ENCODE measurements at regions not wholly inside any gene's neighbourhood (a gene's known extent, or its start where the extent isn't known, plus 50 kb on each side); places are given as distances from the start of the nearest gene placed in this dataset.

DNA sequence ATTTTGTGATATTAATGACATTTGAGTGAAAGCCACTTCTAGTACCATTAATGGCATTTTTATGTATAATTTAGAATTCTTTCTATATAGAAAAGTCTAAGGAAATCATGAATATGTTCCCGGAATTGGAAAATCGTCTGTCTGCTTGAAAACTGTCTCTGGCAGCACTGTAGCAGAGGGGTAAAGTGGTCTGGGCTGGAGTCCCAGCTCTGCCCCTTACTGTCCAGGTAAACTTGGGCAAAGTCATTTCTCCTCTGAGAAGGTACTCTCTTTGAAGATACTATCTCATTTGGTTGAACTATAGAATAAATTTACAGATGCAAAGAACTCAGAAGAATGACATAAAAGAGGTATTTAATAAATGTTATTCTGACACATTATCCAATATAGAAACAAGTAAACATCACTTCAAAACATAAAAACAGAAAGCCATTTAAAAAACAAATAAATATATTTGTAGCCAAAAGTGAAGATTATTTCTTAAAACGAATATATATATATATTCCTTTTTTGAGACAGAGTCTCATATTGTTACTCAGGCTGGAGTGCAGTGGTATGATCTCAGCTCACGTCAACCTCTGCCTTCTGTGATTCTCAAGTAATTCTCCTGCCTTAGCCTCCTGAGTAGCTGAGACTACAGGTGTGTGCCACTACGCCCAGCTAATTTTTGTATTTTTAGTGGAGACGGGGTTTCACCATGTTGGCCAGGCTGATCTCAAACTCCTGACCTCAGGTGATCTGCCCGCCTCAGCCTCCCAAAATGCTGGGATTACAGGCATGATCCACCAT is 149.8 kb upstream of the ITGA4 start:
- no peaks in the 10 kb centered on the region for H3K27me3 ChIP-seq (ENCODE audit: insufficient read depth, low read depth)
- no peaks in the 10 kb centered on the region for H4K20me1 ChIP-seq (ENCODE audit: insufficient read depth)
- H3K36me3 ChIP-seq (ENCODE audit: low read depth): no peaks in the 10 kb centered on the region
- H3K79me2 ChIP-seq (ENCODE audit: low read depth): no peaks in the 10 kb centered on the region
- no peak overlapping the region for H3K4me2 ChIP-seq
- no TSS peak for BruUV-seq (replicated peaks)
- no peak for DNase-seq
- no peaks in the 10 kb centered on the region for H3F3A ChIP-seq (ENCODE audit: insufficient read depth, low read depth)
- H3K9me2 ChIP-seq (ENCODE audit: insufficient read depth): no peaks in the 10 kb centered on the region
- ChIA-PET POLR2A (ENCODE audit: unreplicated experiment) (interaction anchor here (0.7 kb wide), 1 partner anchor 184 kb away, joined by 4 read pairs; no protein-coding TSS in a partner anchor), CTCF (no interaction called here)
- no peaks in the 10 kb centered on the region for H3K9me3 ChIP-seq (ENCODE audit: insufficient read depth, low read depth)
- TF ChIP-seq, protein P1, sequence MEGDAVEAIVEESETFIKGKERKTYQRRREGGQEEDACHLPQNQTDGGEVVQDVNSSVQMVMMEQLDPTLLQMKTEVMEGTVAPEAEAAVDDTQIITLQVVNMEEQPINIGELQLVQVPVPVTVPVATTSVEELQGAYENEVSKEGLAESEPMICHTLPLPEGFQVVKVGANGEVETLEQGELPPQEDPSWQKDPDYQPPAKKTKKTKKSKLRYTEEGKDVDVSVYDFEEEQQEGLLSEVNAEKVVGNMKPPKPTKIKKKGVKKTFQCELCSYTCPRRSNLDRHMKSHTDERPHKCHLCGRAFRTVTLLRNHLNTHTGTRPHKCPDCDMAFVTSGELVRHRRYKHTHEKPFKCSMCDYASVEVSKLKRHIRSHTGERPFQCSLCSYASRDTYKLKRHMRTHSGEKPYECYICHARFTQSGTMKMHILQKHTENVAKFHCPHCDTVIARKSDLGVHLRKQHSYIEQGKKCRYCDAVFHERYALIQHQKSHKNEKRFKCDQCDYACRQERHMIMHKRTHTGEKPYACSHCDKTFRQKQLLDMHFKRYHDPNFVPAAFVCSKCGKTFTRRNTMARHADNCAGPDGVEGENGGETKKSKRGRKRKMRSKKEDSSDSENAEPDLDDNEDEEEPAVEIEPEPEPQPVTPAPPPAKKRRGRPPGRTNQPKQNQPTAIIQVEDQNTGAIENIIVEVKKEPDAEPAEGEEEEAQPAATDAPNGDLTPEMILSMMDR (conservative IDR thresholded peaks at IDR 0.05): no peak
- no peak for TF ChIP-seq EZH2 (IDR thresholded peaks at IDR 0.05; ENCODE audit: low read depth)
- H3K27ac ChIP-seq: no peak overlapping the region
- intact Hi-C loops (cut with micrococcal nuclease; ENCODE audit: unreplicated experiment): no loop called here
- no peak overlapping the region for H3K4me3 ChIP-seq
- H2AFZ ChIP-seq: no peak overlapping the region
- 0 out of 2 replicates have a peak, but pooled peaks cover 6% of the 10 kb centered on the region for H3K4me1 ChIP-seq (replicated peaks; ENCODE audit: insufficient read depth)

DNA sequence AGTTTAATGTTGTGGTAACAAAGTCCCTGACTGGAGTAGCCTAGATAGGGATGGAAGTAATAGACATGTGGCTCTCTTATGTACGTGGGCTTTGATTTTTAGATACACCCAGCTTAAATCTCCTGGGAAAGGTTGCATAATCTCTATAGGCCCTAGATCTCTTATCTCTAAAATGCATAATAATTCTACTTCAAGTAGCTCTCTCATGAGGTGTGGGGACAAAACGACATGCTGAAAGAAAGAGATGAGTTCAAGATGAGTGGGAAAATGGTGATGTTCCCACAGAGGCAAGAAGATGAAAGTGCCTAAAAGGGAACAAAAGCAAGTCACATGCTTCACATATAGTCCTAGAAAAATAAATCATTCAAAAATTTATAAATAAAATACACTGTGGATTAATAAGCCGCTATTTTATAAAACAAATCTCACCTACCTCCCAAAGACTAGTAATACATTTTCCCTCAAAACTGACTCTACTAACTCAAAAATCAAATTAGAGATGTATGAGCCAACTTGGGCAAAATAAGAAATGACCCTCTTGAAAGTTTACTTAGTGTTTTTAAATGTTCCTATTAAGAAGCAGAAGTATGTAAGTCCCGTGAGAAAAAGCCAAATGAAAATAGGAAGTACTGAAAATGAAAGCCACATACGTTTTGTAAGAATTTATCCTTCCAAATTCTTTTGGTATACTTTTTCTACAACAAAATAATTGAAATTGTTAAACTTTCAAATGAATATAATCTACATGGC is 148.2 kb upstream of the ITGA4 start:
- H3K36me3 ChIP-seq (ENCODE audit: low read depth): no peaks in the 10 kb centered on the region
- H4K20me1 ChIP-seq (ENCODE audit: insufficient read depth): no peaks in the 10 kb centered on the region
- intact Hi-C loops (cut with micrococcal nuclease; ENCODE audit: unreplicated experiment): no loop called here
- H3F3A ChIP-seq (ENCODE audit: insufficient read depth, low read depth): no peaks in the 10 kb centered on the region
- POLR2A ChIA-PET (ENCODE audit: unreplicated experiment): no interaction called here
- BruUV-seq (replicated peaks): no TSS peak
- H3K27me3 ChIP-seq (ENCODE audit: insufficient read depth, low read depth): no peaks in the 10 kb centered on the region
- DNase-seq: no peak
- H3K27ac ChIP-seq: no peak overlapping the region
- no peak overlapping the region for H3K4me2 ChIP-seq
- CTCF ChIA-PET: no interaction called here
- no peaks in the 10 kb centered on the region for H3K79me2 ChIP-seq (ENCODE audit: low read depth)
- H3K9me3 ChIP-seq (ENCODE audit: insufficient read depth, low read depth): 0 out of 2 replicates have a peak, but pooled peaks cover 3% of the 10 kb centered on the region
- H2AFZ ChIP-seq: no peak overlapping the region
- TF ChIP-seq EZH2 (IDR thresholded peaks at IDR 0.05; ENCODE audit: low read depth): no peak
- TF ChIP-seq, protein P1 (conservative IDR thresholded peaks at IDR 0.05): no peak
- H3K9me2 ChIP-seq (ENCODE audit: insufficient read depth): no peaks in the 10 kb centered on the region
- H3K4me1 ChIP-seq (replicated peaks; ENCODE audit: insufficient read depth): 0 out of 2 replicates have a peak, but pooled peaks cover 6% of the 10 kb centered on the region
- H3K4me3 ChIP-seq: no peak overlapping the region

DNA sequence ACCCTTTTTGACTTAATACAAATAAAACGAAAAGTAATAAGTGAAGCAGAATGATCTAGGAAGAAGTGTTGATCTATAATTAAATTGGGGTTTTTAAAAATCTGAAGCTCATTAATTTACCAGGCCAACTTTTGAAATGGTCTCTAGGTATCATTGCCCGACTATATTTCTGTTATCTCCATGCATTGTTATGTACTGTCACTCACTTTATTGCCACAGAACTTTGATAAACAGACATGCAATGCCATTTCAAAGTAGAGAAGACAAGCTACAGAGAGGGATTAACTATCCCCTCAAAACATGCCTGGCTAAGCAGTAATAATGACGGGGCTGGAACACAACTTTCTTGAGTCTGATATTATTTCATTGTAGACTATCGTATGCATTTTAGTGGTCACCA is 147.6 kb upstream of the ITGA4 start:
- Histone ChIP-seq H2AFZ (no peak overlapping the region), H3K4me1 (replicated peaks; ENCODE audit: insufficient read depth) (0 out of 2 replicates have a peak, but pooled peaks cover 6% of the 10 kb centered on the region), H3K36me3 (ENCODE audit: low read depth) (no peaks in the 10 kb centered on the region), H3K4me2 (no peak overlapping the region), H3K9me2 (ENCODE audit: insufficient read depth) (no peaks in the 10 kb centered on the region), H3F3A (ENCODE audit: insufficient read depth, low read depth) (no peaks in the 10 kb centered on the region), H4K20me1 (ENCODE audit: insufficient read depth) (no peaks in the 10 kb centered on the region), H3K79me2 (ENCODE audit: low read depth) (no peaks in the 10 kb centered on the region), H3K27me3 (ENCODE audit: insufficient read depth, low read depth) (no peaks in the 10 kb centered on the region), H3K9me3 (ENCODE audit: insufficient read depth, low read depth) (0 out of 2 replicates have a peak, but pooled peaks cover 3% of the 10 kb centered on the region), H3K4me3 (no peak overlapping the region), H3K27ac (no peak overlapping the region)
- ChIA-PET CTCF (no interaction called here), POLR2A (ENCODE audit: unreplicated experiment) (no interaction called here)
- TF ChIP-seq, protein P1 (conservative IDR thresholded peaks at IDR 0.05): no peak
- no peak for TF ChIP-seq EZH2 (IDR thresholded peaks at IDR 0.05; ENCODE audit: low read depth)
- BruUV-seq (replicated peaks): no TSS peak
- no peak for DNase-seq
- intact Hi-C loops (cut with micrococcal nuclease; ENCODE audit: unreplicated experiment): no loop called here
